ENCODE measurements at regions not wholly inside any gene's neighbourhood (a gene's known extent, or its start where the extent isn't known, plus 50 kb on each side); places are given as distances from the start of the nearest gene placed in this dataset.

- TF ChIP-seq CTCF (IDR thresholded peaks at IDR 0.05) = no peak
- TF ChIP-seq POLR2A (IDR thresholded peaks at IDR 0.05) = no peak
- no peak for TF ChIP-seq EP300 (IDR thresholded peaks at IDR 0.05)
Measured at GRCh38 chr3:168596175-168596823, 500.6 kb upstream of the GOLIM4 start.

Measured in upper lobe of left lung (tissue), 4 donors.